AG10803 (cell line): ENCODE measurements at regions not wholly inside any gene's neighbourhood (a gene's known extent, or its start where the extent isn't known, plus 50 kb on each side); places are given as distances from the start of the nearest gene placed in this dataset.

Experiments used
- DNase-seq: peaks from one replicate; pipeline ENCODE4 v3.0.0; 2010; ENCODE audit warnings: low read depth
- H3K4me3 ChIP-seq: 2 replicates; pipeline ENCODE4 v1.5.1; 2011; ENCODE audit warnings: mild to moderate bottlenecking, low read length, control low read depth
- TF ChIP-seq, protein P1 (sequence below): conservative IDR thresholded peaks from 2 replicates; pipeline ENCODE4 v1.5.1; 2011; ENCODE audit warnings: mild to moderate bottlenecking, low read length, control low read depth, inconsistent platforms

DNA sequence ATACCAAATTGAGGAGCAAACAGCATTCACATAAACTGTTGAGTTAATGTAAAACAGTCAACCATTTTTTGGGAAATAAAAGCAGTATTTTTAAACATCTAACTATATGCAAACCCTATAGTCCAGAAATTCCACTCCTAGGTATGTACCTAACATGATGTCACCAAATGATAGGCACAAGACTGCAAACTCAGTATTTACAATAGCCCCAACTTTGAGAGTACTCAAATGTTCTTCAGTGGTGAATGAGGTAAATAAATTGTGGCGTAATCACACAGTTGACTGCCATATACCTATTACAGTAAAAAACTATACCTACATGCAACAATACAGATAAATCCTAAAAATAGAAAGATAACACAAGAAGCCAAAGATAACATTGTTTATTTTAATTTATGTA lies 1243.8 kb upstream of the ADGRL3 start:
- TF ChIP-seq, protein P1, sequence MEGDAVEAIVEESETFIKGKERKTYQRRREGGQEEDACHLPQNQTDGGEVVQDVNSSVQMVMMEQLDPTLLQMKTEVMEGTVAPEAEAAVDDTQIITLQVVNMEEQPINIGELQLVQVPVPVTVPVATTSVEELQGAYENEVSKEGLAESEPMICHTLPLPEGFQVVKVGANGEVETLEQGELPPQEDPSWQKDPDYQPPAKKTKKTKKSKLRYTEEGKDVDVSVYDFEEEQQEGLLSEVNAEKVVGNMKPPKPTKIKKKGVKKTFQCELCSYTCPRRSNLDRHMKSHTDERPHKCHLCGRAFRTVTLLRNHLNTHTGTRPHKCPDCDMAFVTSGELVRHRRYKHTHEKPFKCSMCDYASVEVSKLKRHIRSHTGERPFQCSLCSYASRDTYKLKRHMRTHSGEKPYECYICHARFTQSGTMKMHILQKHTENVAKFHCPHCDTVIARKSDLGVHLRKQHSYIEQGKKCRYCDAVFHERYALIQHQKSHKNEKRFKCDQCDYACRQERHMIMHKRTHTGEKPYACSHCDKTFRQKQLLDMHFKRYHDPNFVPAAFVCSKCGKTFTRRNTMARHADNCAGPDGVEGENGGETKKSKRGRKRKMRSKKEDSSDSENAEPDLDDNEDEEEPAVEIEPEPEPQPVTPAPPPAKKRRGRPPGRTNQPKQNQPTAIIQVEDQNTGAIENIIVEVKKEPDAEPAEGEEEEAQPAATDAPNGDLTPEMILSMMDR: no peak
- no peak overlapping the region for H3K4me3 ChIP-seq
- no peak for DNase-seq

DNA sequence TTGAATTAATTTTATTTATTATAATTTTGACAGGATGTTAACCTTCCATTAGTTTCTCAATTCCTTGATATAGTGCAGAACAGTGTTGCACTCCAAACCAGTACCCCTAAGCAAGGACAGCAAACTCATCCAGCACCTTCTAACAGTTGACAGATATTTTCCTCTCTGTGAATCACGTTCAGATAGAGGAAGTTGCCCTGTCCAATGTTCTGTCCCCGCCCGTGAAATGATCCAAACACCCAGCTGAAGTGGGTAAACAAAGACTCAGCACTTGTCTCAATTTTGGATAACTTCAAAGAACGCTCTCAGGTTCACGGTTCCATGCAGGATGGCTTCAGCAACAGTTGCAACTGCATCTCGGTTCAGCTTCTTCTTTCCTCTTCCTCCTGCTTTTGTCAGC lies 1240.0 kb upstream of the ADGRL3 start:
- TF ChIP-seq, protein P1: no peak
- H3K4me3 ChIP-seq: no peak overlapping the region
- no peak for DNase-seq

DNA sequence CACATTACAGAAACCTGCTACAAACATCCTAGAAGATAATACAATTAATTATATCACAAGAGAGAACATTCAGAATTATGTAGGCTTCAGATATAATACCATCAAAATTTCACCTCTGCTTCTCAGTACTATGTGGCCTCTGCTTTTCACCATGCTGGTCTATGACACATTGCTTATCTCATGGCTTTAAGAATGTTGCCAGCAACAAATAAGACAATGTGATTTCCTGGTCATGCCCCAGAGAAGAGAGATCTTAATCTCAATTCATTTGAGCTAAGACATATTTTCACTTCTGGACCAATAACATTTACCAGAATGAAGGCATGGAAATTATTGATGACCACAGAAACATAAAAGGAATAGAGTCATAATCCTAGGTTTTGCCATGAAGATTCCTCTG lies 1233.4 kb upstream of the ADGRL3 start:
- DNase-seq: no peak
- H3K4me3 ChIP-seq: no peak overlapping the region
- TF ChIP-seq, protein P1: no peak

DNA sequence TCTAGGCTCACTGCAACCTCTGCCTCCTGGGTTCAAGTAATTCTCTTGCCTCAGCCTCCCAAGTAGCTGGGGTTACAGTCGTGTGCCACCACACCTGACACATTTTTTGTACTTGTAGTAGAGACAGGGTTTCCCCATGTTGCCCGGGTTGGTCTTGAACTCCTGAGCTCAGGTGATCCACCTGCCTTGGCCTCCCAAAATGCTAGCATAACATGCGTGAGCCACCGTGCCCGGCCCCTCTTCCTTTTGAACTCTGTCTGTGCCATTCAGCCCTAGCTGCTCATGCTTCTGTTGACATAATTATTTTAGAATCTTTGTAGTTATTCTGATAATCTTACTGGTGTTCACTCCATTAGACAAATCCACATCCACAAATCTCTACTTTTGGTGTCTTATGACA lies 1231.3 kb upstream of the ADGRL3 start:
- H3K4me3 ChIP-seq: no peak overlapping the region
- TF ChIP-seq, protein P1: no peak
- DNase-seq: no peak

DNA sequence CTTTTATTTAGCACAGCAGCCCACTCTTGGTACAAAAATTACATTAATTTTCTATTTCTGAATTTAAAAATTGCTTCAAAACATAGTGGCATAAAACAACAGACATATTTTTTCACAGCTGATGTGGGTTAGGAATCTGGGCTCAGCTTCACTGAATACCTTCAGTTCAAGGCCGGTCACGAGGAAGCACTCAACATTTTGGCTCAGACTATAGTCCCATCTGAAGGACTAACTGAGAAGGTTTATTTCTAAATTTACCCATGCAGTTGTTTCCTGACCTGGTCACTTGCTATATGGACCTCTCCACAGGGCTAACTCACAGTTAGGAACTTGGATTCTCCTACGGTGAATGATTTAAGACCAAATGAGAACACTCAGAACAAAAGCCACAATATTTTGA lies 1230.2 kb upstream of the ADGRL3 start:
- TF ChIP-seq, protein P1: no peak

DNA sequence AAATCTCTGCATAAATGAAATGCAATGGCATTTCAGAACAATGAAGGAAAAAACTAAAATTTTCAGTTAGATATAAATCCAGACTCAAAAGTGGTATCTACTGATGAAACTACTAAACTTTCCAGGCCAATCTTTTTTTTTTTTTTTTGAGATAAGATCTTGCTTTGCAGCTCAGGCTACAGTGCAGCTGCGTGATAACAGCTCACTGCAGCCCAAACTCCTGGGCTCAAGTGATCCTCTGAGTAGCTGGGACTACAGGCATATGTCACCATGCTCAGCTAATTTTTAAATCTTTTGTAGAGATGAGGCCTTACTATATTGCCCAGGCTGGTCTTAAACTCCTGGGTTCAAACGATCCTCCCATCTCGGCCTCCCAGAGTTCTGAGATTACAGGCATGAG lies 1228.2 kb upstream of the ADGRL3 start:
- DNase-seq: no peak
- no peak overlapping the region for H3K4me3 ChIP-seq
- TF ChIP-seq, protein P1: no peak

More for the DNA sequence above, 1230.2 kb upstream of the ADGRL3 start:
- no peak for DNase-seq
- H3K4me3 ChIP-seq: no peak overlapping the region

DNA sequence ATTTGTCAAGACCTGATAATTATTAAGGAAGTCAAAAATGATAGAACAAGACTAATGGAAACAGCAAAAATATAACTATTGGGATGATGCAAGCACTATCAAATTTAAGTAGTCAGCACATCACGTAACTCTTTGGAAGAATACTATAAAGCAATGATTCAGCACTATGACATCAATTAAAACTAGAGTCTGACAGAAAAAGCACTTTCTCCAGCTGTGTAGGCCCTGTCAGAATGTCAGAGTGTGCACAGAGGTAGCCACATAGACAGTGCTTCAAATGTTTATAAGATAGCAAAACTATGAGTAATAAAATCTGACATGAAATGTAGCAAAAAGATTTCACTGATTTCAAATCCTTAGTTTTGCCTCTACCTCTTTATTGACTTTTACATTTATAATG lies 1226.6 kb upstream of the ADGRL3 start:
- TF ChIP-seq, protein P1: no peak
- DNase-seq: no peak
- H3K4me3 ChIP-seq: no peak overlapping the region
